ENCODE measurements at regions not wholly inside any gene's neighbourhood (a gene's known extent, or its start where the extent isn't known, plus 50 kb on each side); places are given as distances from the start of the nearest gene placed in this dataset.

DNA sequence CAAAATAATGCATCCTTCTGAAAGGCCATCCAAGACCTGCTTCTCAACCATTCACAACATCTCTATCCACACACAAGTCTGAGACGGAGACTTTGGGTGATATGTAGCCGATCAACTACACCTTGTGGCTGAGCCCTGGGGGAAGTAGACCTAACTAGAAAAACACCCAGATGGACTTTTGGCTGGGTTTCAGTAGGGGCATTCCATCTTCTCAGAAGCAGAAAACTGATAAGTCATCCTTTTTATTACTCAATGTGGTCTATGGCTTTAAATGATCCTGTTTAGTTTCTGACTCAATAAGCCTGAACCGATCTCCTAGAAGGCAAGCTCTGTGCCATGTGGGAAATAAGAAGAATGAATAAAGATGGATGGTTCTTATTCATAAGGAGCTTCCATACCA, 82.5 kb upstream of the AFF2 start:
- H3K9me3 Mint-ChIP-seq: peaks cover 47 to 50% of the 10 kb centered on the region in 2 experiments
- no peaks in the 10 kb centered on the region for H3K79me1 ChIP-seq (ENCODE audit: insufficient read depth, low read depth, low read length, poor library complexity, severe bottlenecking)
- H4K91ac ChIP-seq (ENCODE audit: insufficient read length, low read depth, low read length): no peak overlapping the region
- no peak overlapping the region for H4K8ac ChIP-seq (replicated peaks; ENCODE audit: insufficient read length, low read depth, low read length)
- no peak overlapping the region for H3T11ph ChIP-seq (ENCODE audit: low read length)
- no peaks in the 10 kb centered on the region for H3K4me1 ChIP-seq (ENCODE audit: insufficient read depth, low read length)
- no peak overlapping the region for H2BK120ac ChIP-seq (ENCODE audit: low read depth, low read length, poor library complexity, severe bottlenecking)
- no peak overlapping the region for H2BK5ac ChIP-seq (ENCODE audit: insufficient read length, low read length)
- no peak overlapping the region for H2BK20ac ChIP-seq (ENCODE audit: low read depth, low read length, poor library complexity, severe bottlenecking)
- H2BK12ac ChIP-seq (ENCODE audit: insufficient read length, low read depth, low read length): no peak overlapping the region
- TF ChIP-seq CTCF (conservative IDR thresholded peaks at IDR 0.05): no peak
- no peak overlapping the region for H3K9ac ChIP-seq (ENCODE audit: extremely low read depth, insufficient read length, low read length)
- DNase-seq: no peak
- no peaks in the 10 kb centered on the region for H3K23me2 ChIP-seq (ENCODE audit: insufficient read length, low read depth, low read length, poor library complexity, severe bottlenecking)
- peaks cover 0 to 9% (median 0%) of the 10 kb centered on the region in 3 experiments; a peak in 3 of 7 replicates for H3K36me3 Mint-ChIP-seq (ENCODE audit: insufficient read depth in 1 of 3, low read depth in 3 of 3)
- H3K23ac ChIP-seq (ENCODE audit: insufficient read length, low read depth, low read length): no peak overlapping the region
- H3K27ac ChIP-seq (ENCODE audit: insufficient read length, low read depth, low read length): no peak overlapping the region
- H3K18ac ChIP-seq (ENCODE audit: insufficient read length, low read depth, low read length): no peak overlapping the region
- H3K4ac ChIP-seq (ENCODE audit: low read depth, low read length): no peak overlapping the region
- H3K79me2 ChIP-seq (ENCODE audit: insufficient read depth, low read length): no peaks in the 10 kb centered on the region
- WGBS (ENCODE audit: extremely low coverage, insufficient read length, low lambda C conversion rate): no CpG with 5 or more reads among the region's 3 CpGs
- H4K20me1 ChIP-seq (ENCODE audit: control insufficient read depth, insufficient read depth, insufficient read length): no peaks in the 10 kb centered on the region
- no peaks in the 10 kb centered on the region for H3K27me3 Mint-ChIP-seq (ENCODE audit: low read depth)
- no peak overlapping the region for H2BK15ac ChIP-seq (ENCODE audit: low read depth, low read length)
- H4K5ac ChIP-seq (ENCODE audit: insufficient read length, low read depth, low read length): no peak overlapping the region
- no peak overlapping the region for H3K56ac ChIP-seq (ENCODE audit: insufficient read length, low read depth, low read length)
- no peak overlapping the region for H3K4me3 Mint-ChIP-seq
- no peak overlapping the region for H3K27ac Mint-ChIP-seq
- H3K4me1 Mint-ChIP-seq: peaks cover 5 to 6% of the 10 kb centered on the region in 2 experiments; a peak in 2 of 4 replicates
- H3K27me3 ChIP-seq (ENCODE audit: insufficient read depth, low read length): no peaks in the 10 kb centered on the region
- no peak overlapping the region for H2AK5ac ChIP-seq (ENCODE audit: insufficient read length, low read length)
- no peak overlapping the region for H3K4me2 ChIP-seq (ENCODE audit: insufficient read depth, insufficient read length, low read length)
- H3K14ac ChIP-seq (ENCODE audit: insufficient read depth, low read length): no peak overlapping the region
- H2AFZ ChIP-seq (ENCODE audit: low read length): no peak overlapping the region
- H3K9me3 ChIP-seq (ENCODE audit: control insufficient read depth, low read depth, low read length): peaks cover 39% of the 10 kb centered on the region
